Heart left ventricle (tissue), 13 donors: ENCODE measurements at regions not wholly inside any gene's neighbourhood (a gene's known extent, or its start where the extent isn't known, plus 50 kb on each side); places are given as distances from the start of the nearest gene placed in this dataset.

Experiments used
- POLR2A ChIP-seq, 2 donors: fragments of 450-650 bp; IDR thresholded peaks; one replicate each; pipeline ENCODE4 v1.6.1; 2017; ENCODE audit warnings: antibody characterized with exemption in 2 of 2, mild to moderate bottlenecking in 2 of 2, moderate library complexity in 2 of 2
- TF ChIP-seq, protein P1 (sequence below), 12 donors: fragments of 200-600 bp; sonication (generic) in 4 of 12; IDR thresholded peaks; one replicate each; pipeline versions ENCODE4 v1.5.0 to v1.8.0; 2018 to 2022; ENCODE audit warnings: antibody characterized with exemption in 12 of 12, mild to moderate bottlenecking in 5 of 12
- donor health status: ischemic (EF 13 %, LVEDD 7.1; RV severe dilation, severe dysfunction).
- donor health status: DM: no; HTN: yes; CAD: no.
- donor health status: DM: no; HTN: no; CAD: no.
- donor health status: ischemic (EF 25% LVEDD 6.9; RV normal size, moderate dysfunction).
- donor health status: ischemic (EF 25% LVEDD 5.7; RV mildly dilated, moderate dysfunction).
- donor health status: ischemic (EF 35%, LVEDD 5.7; RV mildly dilated, moderate dysfunction).
- donor health status: nonischemic (EF 11% LVEDD 7.7; RV severe dilation, severe dysfunction).
- donor health status: DM: yes; HTN: yes; CAD: no.
- donor health status: PGD.
- donor health status: ischemic (EF 29% LVEDD 5.4; RV normal size, mild dysfunction).
- donor health status: nonischemic (EF 23%, LVEDD 6.1; RV moderate dilation, normal function).

DNA sequence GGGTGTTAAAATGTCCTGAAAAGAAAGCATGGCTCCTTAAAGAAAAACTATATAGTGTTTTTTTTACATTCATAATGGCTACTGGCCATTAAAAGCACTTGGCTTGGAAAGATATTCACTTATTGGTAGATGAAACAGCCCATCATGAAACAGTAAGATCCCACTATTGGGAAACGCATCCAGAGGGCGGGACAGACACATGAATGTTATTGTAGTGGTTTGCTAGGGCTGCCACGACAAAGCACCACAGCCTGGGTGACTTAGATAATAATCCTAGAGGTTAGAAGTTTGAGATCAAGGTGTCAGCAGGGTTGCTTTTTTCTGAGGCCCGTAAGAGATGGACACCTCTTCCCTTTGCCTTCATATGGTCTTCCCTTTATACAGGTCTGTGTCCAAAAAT, 139.4 kb upstream of the ANKH start:
- TF ChIP-seq POLR2A (IDR thresholded peaks at IDR 0.05) = no peak
- TF ChIP-seq, protein P1, sequence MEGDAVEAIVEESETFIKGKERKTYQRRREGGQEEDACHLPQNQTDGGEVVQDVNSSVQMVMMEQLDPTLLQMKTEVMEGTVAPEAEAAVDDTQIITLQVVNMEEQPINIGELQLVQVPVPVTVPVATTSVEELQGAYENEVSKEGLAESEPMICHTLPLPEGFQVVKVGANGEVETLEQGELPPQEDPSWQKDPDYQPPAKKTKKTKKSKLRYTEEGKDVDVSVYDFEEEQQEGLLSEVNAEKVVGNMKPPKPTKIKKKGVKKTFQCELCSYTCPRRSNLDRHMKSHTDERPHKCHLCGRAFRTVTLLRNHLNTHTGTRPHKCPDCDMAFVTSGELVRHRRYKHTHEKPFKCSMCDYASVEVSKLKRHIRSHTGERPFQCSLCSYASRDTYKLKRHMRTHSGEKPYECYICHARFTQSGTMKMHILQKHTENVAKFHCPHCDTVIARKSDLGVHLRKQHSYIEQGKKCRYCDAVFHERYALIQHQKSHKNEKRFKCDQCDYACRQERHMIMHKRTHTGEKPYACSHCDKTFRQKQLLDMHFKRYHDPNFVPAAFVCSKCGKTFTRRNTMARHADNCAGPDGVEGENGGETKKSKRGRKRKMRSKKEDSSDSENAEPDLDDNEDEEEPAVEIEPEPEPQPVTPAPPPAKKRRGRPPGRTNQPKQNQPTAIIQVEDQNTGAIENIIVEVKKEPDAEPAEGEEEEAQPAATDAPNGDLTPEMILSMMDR (IDR thresholded peaks at IDR 0.05) = no peak
